GM12875 (cell line): ENCODE measurements at regions not wholly inside any gene's neighbourhood (a gene's known extent, or its start where the extent isn't known, plus 50 kb on each side); places are given as distances from the start of the nearest gene placed in this dataset.
"Not testable (repeated sequence)": the region's sequence is repeated elsewhere in the genome, so short reads cannot be mapped to it uniquely, and the experiment has no call there.

Source experiments
- H3K4me3 ChIP-seq: one replicate; pipeline ENCODE4 v1.5.1; 2011; ENCODE audit warnings: low read depth, low read length, control low read depth
- TF ChIP-seq, protein P1 (sequence below): IDR thresholded peaks from 2 replicates; pipeline ENCODE4 v1.5.1; 2011; ENCODE audit warnings: low read depth, mild to moderate bottlenecking, control low read depth, inconsistent platforms, low read length, moderate library complexity, borderline replicate concordance; ENCODE audit not compliant: insufficient read depth

DNA sequence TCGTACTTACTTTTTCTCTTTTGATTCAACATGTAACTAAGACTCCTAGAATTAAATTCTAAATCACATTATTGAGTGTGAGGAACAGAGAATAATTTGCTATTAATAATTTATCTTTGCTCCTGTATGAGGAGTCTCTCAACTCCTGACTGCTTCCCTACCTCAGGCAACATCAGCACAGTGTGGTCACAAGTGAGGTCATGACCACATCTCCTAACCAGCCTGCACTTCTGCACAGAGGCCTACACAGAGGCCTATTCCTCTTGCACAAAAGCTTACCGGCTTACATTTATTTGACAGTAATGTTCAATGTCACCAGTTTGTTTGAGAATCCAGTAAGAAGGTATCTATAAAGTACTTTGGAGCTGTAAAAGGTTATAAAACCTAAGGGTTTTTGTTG, 637.4 kb upstream of the MARCKS start:
- no peak overlapping the region for H3K4me3 ChIP-seq
- TF ChIP-seq, protein P1, sequence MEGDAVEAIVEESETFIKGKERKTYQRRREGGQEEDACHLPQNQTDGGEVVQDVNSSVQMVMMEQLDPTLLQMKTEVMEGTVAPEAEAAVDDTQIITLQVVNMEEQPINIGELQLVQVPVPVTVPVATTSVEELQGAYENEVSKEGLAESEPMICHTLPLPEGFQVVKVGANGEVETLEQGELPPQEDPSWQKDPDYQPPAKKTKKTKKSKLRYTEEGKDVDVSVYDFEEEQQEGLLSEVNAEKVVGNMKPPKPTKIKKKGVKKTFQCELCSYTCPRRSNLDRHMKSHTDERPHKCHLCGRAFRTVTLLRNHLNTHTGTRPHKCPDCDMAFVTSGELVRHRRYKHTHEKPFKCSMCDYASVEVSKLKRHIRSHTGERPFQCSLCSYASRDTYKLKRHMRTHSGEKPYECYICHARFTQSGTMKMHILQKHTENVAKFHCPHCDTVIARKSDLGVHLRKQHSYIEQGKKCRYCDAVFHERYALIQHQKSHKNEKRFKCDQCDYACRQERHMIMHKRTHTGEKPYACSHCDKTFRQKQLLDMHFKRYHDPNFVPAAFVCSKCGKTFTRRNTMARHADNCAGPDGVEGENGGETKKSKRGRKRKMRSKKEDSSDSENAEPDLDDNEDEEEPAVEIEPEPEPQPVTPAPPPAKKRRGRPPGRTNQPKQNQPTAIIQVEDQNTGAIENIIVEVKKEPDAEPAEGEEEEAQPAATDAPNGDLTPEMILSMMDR: no peak

DNA sequence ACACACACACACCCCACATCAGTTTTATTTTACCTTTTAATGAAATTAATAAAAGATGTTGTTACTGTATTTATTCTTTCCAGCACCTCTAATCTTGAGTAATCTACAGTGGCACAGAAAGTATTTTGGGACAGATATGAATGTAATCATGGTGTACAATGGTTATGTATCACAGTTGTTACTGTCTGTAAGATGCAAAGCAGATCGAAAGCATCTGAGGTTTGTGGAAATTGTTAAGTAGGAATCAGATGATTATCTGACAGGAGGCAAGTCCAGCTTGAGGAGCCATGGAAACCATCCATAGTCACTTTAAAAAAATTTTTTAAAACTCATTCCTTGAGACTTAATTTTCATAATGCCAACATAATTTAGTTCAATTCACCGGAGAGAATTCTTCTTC, 636.3 kb upstream of the MARCKS start:
- TF ChIP-seq, protein P1: no peak
- H3K4me3 ChIP-seq: no peak overlapping the region

DNA sequence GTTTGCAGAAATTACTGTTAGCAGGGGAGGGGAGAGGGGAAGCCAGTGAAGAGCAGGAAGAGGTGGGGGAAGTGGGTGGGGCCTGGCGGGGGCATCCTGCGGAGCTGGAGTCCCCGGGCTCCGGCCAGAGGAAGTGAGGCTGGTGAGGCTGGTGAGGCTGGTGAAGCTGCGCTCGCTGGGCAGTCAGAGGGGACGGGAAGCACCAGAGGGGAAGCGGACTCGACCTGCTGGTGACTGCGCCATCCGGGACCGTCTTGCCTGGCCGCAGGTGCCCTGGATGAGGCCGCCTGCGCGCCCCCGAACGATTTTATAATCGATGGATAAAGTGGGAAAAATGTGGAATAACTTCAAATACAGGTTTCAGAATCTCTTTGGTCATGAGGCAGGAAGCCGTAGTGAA, 635.3 kb upstream of the MARCKS start:
- no peak overlapping the region for H3K4me3 ChIP-seq
- TF ChIP-seq, protein P1: no peak

DNA sequence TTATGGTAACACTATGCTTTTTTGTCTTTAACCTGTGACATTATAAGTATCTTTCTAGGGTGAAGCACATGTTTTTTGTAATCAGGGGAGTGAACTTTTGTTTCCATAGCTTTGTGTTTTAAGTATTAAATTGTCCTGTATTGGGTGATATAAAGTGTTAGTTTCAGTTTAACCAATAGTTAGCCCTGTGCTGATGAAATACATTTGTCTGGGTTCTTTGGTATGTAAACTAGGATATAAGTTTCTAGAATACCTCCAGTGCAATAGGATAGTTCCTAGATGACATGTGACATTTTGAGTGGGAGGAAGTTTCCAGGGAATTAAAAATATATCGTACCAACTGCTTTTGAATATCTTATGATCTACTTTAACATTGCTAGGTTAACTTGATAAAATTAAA, 611.0 kb upstream of the MARCKS start:
- TF ChIP-seq, protein P1: no peak
- H3K4me3 ChIP-seq: no peak overlapping the region

DNA sequence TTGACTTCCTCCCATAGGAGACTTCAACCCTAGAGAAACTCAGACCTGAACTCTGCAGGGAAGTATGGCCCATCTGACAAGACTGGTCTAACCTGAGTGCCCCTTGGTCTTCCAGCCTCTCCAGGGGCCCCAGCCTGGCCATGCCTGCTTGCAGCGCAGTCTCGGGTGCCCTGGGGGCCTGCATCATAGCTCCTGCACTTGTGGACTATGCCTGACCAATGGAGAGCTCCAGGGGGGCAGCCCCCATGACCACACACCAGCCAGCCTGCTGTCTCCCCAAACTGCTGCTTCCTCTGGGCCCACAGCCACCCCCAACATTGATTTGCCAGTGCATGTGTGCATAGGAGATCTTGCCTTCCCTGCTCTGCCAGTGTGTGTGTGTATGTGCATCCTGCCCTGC, 608.6 kb upstream of the MARCKS start:
- TF ChIP-seq, protein P1: no peak
- no peak overlapping the region for H3K4me3 ChIP-seq

DNA sequence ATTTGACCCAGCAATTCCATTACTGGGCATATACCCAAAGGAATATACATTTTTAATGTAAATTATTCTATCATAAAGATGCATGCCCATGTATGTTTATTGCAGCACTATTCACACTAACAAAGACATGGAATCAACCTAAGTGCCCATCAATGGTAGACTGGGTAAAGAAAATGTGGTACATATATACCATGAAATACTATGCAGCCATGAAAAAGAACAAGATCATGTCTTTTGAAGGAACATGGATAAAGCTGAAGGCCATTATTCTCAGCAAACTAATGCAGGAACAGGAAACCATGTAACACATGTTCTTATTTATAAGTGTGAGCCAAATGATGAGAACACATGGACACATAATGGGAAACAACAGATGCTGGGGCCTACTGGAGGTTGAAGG, 603.0 kb upstream of the MARCKS start:
- H3K4me3 ChIP-seq: not testable (repeated sequence)

DNA sequence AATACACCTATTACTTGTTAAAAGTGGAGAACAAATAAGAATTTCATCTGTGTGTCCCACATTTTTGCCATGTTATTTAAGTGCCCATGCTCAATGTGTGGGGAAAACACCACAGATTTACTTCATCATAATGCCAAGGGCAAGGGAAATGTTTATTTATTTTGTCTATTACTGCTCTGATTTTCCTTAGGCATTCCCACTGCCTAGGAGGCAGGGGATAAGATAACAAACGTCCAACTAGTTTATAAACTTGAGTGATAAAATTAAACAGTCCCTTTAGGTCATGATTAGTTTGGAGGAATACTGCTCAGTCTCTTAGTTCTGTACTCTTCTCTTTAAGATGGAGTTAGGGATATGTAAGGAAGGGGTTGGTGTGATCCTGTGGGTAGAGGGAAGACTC, 598.4 kb upstream of the MARCKS start:
- no peak overlapping the region for H3K4me3 ChIP-seq
- TF ChIP-seq, protein P1: no peak

DNA sequence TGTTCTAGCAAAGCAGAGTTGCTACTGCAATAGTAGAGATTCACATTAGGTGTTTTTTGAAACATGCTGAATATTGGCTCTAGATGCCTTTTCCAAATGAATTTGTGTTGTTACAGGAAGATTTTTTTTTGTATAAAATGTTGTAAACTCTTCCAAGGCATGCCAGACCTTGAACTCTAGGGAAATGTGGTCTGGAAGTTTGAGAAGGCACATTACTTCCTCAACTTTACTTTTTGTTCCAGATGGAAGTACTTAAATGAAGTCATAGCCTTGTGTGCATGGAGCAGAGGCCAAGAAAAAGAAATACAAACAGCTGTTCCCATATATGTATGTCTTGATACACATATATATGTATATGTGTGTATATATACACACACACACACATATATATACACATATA, 585.7 kb upstream of the MARCKS start:
- TF ChIP-seq, protein P1: no peak
- H3K4me3 ChIP-seq: no peak overlapping the region
